CD14-positive monocyte (primary cell): ENCODE measurements at regions not wholly inside any gene's neighbourhood (a gene's known extent, or its start where the extent isn't known, plus 50 kb on each side); places are given as distances from the start of the nearest gene placed in this dataset.

Experiments
- DNase-seq, 3 donors: peaks; one replicate each; pipeline ENCODE4 v3.0.0-alpha.2; 2011 to 2022
- H2AFZ ChIP-seq: 2 replicates; pipeline ENCODE4 v1.6.0; 2012; ENCODE audit warnings: mild to moderate bottlenecking, low read depth, low read length, inconsistent platforms; ENCODE audit not compliant: insufficient read depth, poor library complexity, severe bottlenecking
- H3K27ac ChIP-seq, 2 donors: 1 replicate in 1 of 2; 2 replicates in 1 of 2; pipeline ENCODE4 v1.5.1; 2012 to 2013; ENCODE audit warnings: low read length in 2 of 2, control low read depth in 1 of 2, inconsistent platforms in 1 of 2, low read depth in 1 of 2, mild to moderate bottlenecking in 1 of 2
- H3K27me3 ChIP-seq, 2 donors: one replicate each; pipeline versions ENCODE4 v1.6.0 to v1.6.1; 2011 to 2013; ENCODE audit warnings: low read length in 2 of 2; ENCODE audit not compliant: control insufficient read depth in 2 of 2, insufficient read depth in 2 of 2
- H3K36me3 ChIP-seq, 2 donors: replicated peaks in 1 of 2; 1 replicate in 1 of 2; 2 replicates in 1 of 2; pipeline versions ENCODE4 v1.5.1 to v1.6.1; 2012 to 2013; ENCODE audit warnings: low read length in 2 of 2, control low read depth in 1 of 2, inconsistent platforms in 1 of 2, mild to moderate bottlenecking in 1 of 2; ENCODE audit not compliant: insufficient read depth in 2 of 2, control insufficient read depth in 1 of 2
- H3K4me1 ChIP-seq, 2 donors: 1 replicate in 1 of 2; 2 replicates in 1 of 2; pipeline versions ENCODE4 v1.5.1 to v1.6.1; 2012 to 2013; ENCODE audit warnings: low read length in 2 of 2, control low read depth in 1 of 2, inconsistent platforms in 1 of 2, mild to moderate bottlenecking in 1 of 2, moderate library complexity in 1 of 2; ENCODE audit not compliant: insufficient read depth in 2 of 2, control insufficient read depth in 1 of 2
- H3K4me2 ChIP-seq: replicated peaks from 2 replicates; pipeline ENCODE3; 2012; ENCODE audit warnings: low read length, moderate library complexity, mild to moderate bottlenecking; ENCODE audit not compliant: poor library complexity, severe bottlenecking; ENCODE audit errors: extremely low read depth
- H3K4me3 ChIP-seq, 3 experiments: fragments of 200-600 bp in 1 of 3; sonication (generic) in 1 of 3; replicated peaks in 1 of 3; 1 replicate in 2 of 3; 2 replicates in 1 of 3; pipeline ENCODE4 v1.5.1; 2011 to 2013; ENCODE audit warnings: low read length in 3 of 3, mild to moderate bottlenecking in 3 of 3, control low read depth in 2 of 3, low read depth in 2 of 3, inconsistent platforms in 1 of 3, moderate library complexity in 1 of 3
- H3K79me2 ChIP-seq: 2 replicates; pipeline ENCODE4 v1.6.0; 2012; ENCODE audit warnings: mild to moderate bottlenecking, control low read depth, inconsistent platforms, low read length, moderate library complexity; ENCODE audit not compliant: insufficient read depth
- H3K9ac ChIP-seq: 2 replicates; pipeline ENCODE4 v1.6.0; 2017; ENCODE audit warnings: low read length, mild to moderate bottlenecking; ENCODE audit not compliant: insufficient read depth, poor library complexity, severe bottlenecking
- H3K9me3 ChIP-seq, 2 donors: replicated peaks in 1 of 2; 1 replicate in 1 of 2; 2 replicates in 1 of 2; pipeline versions ENCODE4 v1.5.1 to v1.6.1; 2012 to 2013; ENCODE audit warnings: low read length in 2 of 2, control low read depth in 1 of 2; ENCODE audit not compliant: control insufficient read depth in 1 of 2, insufficient read depth in 1 of 2
- H4K20me1 ChIP-seq: 2 replicates; pipeline ENCODE4 v1.6.0; 2012; ENCODE audit warnings: mild to moderate bottlenecking, low read length, control low read depth, moderate library complexity; ENCODE audit not compliant: insufficient read depth
- H3K27ac Mint-ChIP-seq, 7 donors: one replicate each; pipeline ENCODE4 v1.8.0; 2020; ENCODE audit warnings: mild to moderate bottlenecking in 7 of 7, mixed read lengths in 7 of 7, moderate library complexity in 6 of 7, inconsistent platforms in 2 of 7
- H3K27me3 Mint-ChIP-seq, 3 donors: one replicate each; pipeline ENCODE4 v1.8.0; 2021 to 2022; ENCODE audit warnings: low read depth in 3 of 3, mild to moderate bottlenecking in 3 of 3, mixed read lengths in 3 of 3, moderate library complexity in 3 of 3, inconsistent platforms in 1 of 3
- H3K36me3 Mint-ChIP-seq, 2 donors: one replicate each; pipeline ENCODE4 v1.8.0; 2020; ENCODE audit warnings: mixed read lengths in 2 of 2, inconsistent platforms in 1 of 2, mild to moderate bottlenecking in 1 of 2
- H3K4me1 Mint-ChIP-seq: one replicate; pipeline ENCODE4 v1.8.0; 2020; ENCODE audit warnings: mild to moderate bottlenecking, mixed read lengths
- H3K4me3 Mint-ChIP-seq, 2 donors: one replicate each; pipeline ENCODE4 v1.8.0; 2020; ENCODE audit warnings: mild to moderate bottlenecking in 2 of 2, mixed read lengths in 2 of 2, moderate library complexity in 1 of 2
- H3K9me3 Mint-ChIP-seq, 7 donors: one replicate each; pipeline ENCODE4 v1.8.0; 2020 to 2022; ENCODE audit warnings: mixed read lengths in 7 of 7, mild to moderate bottlenecking in 6 of 7, moderate library complexity in 6 of 7, inconsistent platforms in 2 of 7
- CTCF ChIP-seq: fragments of 200-600 bp; IDR thresholded peaks from one replicate; pipeline ENCODE4 v1.8.0; 2022; ENCODE audit warnings: antibody characterized with exemption, mild to moderate bottlenecking
- WGBS: methylation state at CpG from one replicate; pipeline ENCODE4 v1.1.5; 2013; ENCODE audit warnings: missing lambda C conversion rate; ENCODE audit not compliant: insufficient coverage; 5-methylcytosine and 5-hydroxymethylcytosine counted together
- intact Hi-C, 2 donors: fragments of 100-400 bp; cut with micrococcal nuclease; formaldehyde crosslinking; loops; one replicate each; pipeline versions ENCODE4 v1.15.0 to v1.15.1; 2023

- Mint-ChIP-seq H3K4me1 (no peaks in the 10 kb centered on the region), H3K27ac (no peak overlapping the region), H3K36me3 (no peaks in the 10 kb centered on the region), H3K4me3 (no peak overlapping the region), H3K9me3 (peaks cover under 1 to 8% (median 3%) of the 10 kb centered on the region in 7 donors), H3K27me3 (no peaks in the 10 kb centered on the region)
- no peak overlapping the region for H3K4me2 ChIP-seq
- H3K79me2 ChIP-seq: no peaks in the 10 kb centered on the region
- no peak for DNase-seq
- no peaks in the 10 kb centered on the region for H3K27me3 ChIP-seq
- H3K4me1 ChIP-seq: no peaks in the 10 kb centered on the region
- no peak overlapping the region for H3K27ac ChIP-seq
- intact Hi-C loops: no loop called here
- TF ChIP-seq CTCF: no peak
- no peak overlapping the region for H2AFZ ChIP-seq
- 71% methylated on average over 3 of the region's 3 CpGs for WGBS
- peaks cover 0 to 5% of the 10 kb centered on the region in 2 donors for H3K9me3 ChIP-seq
- H3K9ac ChIP-seq: no peak overlapping the region
- H3K4me3 ChIP-seq: no peak overlapping the region
- no peaks in the 10 kb centered on the region for H4K20me1 ChIP-seq
- H3K36me3 ChIP-seq: no peaks in the 10 kb centered on the region
Observed at GRCh38 chr4:175062183-175062592, 144.0 kb downstream of the ADAM29 start.

DNA sequence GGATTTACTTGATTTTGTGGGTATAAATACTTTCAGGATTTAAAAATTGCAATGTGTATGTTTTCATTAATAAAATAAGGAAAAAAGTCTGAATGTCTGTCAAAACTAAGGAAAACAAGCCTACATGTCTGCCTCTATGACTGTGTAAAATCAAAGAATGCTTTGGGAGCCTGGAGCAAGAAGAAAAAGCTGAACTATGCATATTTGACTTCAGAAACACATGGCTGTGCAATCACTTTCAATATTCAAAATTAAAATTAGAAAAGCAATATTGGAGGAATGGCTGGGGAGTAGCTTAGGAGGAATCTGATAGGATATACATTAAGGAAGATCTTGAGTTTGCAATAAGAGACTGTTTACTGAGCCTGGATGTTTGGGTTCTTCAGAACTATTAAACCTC is 147.1 kb downstream of the ADAM29 start:
- Histone ChIP-seq H2AFZ (no peak overlapping the region), H3K9ac (no peak overlapping the region), H3K4me3 (no peak overlapping the region), H3K79me2 (no peaks in the 10 kb centered on the region), H3K9me3 (peaks cover 0 to 8% of the 10 kb centered on the region in 2 donors), H3K4me2 (no peak overlapping the region), H3K4me1 (no peaks in the 10 kb centered on the region), H4K20me1 (no peaks in the 10 kb centered on the region), H3K27me3 (no peaks in the 10 kb centered on the region), H3K27ac (no peak overlapping the region), H3K36me3 (no peaks in the 10 kb centered on the region)
- Mint-ChIP-seq H3K27me3 (no peaks in the 10 kb centered on the region), H3K27ac (no peak overlapping the region), H3K4me3 (no peak overlapping the region), H3K4me1 (no peaks in the 10 kb centered on the region), H3K9me3 (peaks cover 0 to 8% (median 2%) of the 10 kb centered on the region in 7 donors), H3K36me3 (no peaks in the 10 kb centered on the region)
- no peak for TF ChIP-seq CTCF
- intact Hi-C loops: no loop called here
- DNase-seq: no peak
